Progenitor cell of endocrine pancreas (in vitro differentiated cells): ENCODE measurements at regions not wholly inside any gene's neighbourhood (a gene's known extent, or its start where the extent isn't known, plus 50 kb on each side); places are given as distances from the start of the nearest gene placed in this dataset.

Experiments used
- DNase-seq: peaks from one replicate; pipeline ENCODE4 v3.0.0; 2021; ENCODE audit warnings: low spot score; ENCODE audit not compliant: unreplicated experiment
- H3K27ac Mint-ChIP-seq: 2 replicates; pipeline ENCODE4 v1.8.0; 2021; ENCODE audit warnings: mild to moderate bottlenecking, moderate library complexity, mixed read lengths
- H3K27me3 Mint-ChIP-seq: 2 replicates; pipeline ENCODE4 v1.8.0; 2021; ENCODE audit warnings: mixed read lengths
- H3K36me3 Mint-ChIP-seq: 2 replicates; pipeline ENCODE4 v1.8.0; 2022; ENCODE audit warnings: mixed read lengths; ENCODE audit not compliant: insufficient read depth
- H3K4me1 Mint-ChIP-seq: 2 replicates; pipeline ENCODE4 v1.8.0; 2021; ENCODE audit warnings: low read depth, mixed read lengths
- H3K4me3 Mint-ChIP-seq: 2 replicates; pipeline ENCODE4 v1.8.0; 2021; ENCODE audit warnings: low read depth, mild to moderate bottlenecking, moderate library complexity, mixed read lengths
- H3K9me3 Mint-ChIP-seq: 2 replicates; pipeline ENCODE4 v1.8.0; 2021; ENCODE audit warnings: low read depth, mixed read lengths
- CTCF ChIP-seq: fragments of 200-600 bp; sonication (generic); IDR thresholded peaks from one replicate; pipeline ENCODE4 v1.5.0; 2021; ENCODE audit warnings: antibody characterized with exemption, mild to moderate bottlenecking; ENCODE audit not compliant: unreplicated experiment

DNA sequence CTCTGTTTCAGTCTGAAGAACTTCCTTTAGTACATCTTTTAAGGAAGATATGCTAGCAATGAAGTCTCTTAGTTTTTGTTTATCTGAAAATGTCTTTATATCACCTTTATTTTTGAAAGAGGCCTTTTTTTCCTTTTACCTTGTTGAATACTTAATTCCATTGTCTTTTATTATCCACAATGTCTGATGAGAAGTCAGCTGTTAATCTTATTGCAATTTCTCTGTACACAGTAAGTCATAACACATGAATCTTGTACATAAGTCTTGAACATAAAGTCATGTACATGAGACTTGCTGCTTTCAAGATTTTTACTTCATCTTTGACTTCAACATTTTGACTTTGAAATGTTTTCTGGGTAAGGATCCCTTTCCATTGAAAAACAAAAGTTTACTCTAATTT, 424.3 kb upstream of the ATP10A start:
- Mint-ChIP-seq H3K27me3 (no peaks in the 10 kb centered on the region), H3K4me3 (no peak overlapping the region), H3K9me3 (peaks cover 8% of the 10 kb centered on the region), H3K36me3 (no peaks in the 10 kb centered on the region), H3K27ac (no peak overlapping the region), H3K4me1 (no peaks in the 10 kb centered on the region)
- DNase-seq = no peak
- no peak for TF ChIP-seq CTCF

GRCh38 chr15:26280281-26280680, 417.2 kb upstream of the ATP10A start:
- Mint-ChIP-seq H3K4me3 (no peak overlapping the region), H3K27me3 (no peaks in the 10 kb centered on the region), H3K36me3 (no peaks in the 10 kb centered on the region), H3K9me3 (no peaks in the 10 kb centered on the region), H3K4me1 (no peaks in the 10 kb centered on the region), H3K27ac (no peak overlapping the region)
- no peak for DNase-seq
- no peak for TF ChIP-seq CTCF

- H3K4me1 Mint-ChIP-seq = no peaks in the 10 kb centered on the region
- no peaks in the 10 kb centered on the region for H3K36me3 Mint-ChIP-seq
- peaks cover 15% of the 10 kb centered on the region for H3K27me3 Mint-ChIP-seq
- H3K27ac Mint-ChIP-seq = no peak overlapping the region
- no peaks in the 10 kb centered on the region for H3K9me3 Mint-ChIP-seq
- no peak for TF ChIP-seq CTCF
- no peak for DNase-seq
- H3K4me3 Mint-ChIP-seq = no peak overlapping the region
These were observed 398.8 kb upstream of the ATP10A start for GRCh38 chr15:26261966-26262365.

- no peak for DNase-seq
- peaks cover 15% of the 10 kb centered on the region for H3K27me3 Mint-ChIP-seq
- no peaks in the 10 kb centered on the region for H3K4me1 Mint-ChIP-seq
- no peak for TF ChIP-seq CTCF
- no peaks in the 10 kb centered on the region for H3K9me3 Mint-ChIP-seq
- H3K27ac Mint-ChIP-seq = no peak overlapping the region
- H3K36me3 Mint-ChIP-seq = no peaks in the 10 kb centered on the region
- H3K4me3 Mint-ChIP-seq = no peak overlapping the region
These were observed 398.3 kb upstream of the ATP10A start for GRCh38 chr15:26261413-26261812.

DNA sequence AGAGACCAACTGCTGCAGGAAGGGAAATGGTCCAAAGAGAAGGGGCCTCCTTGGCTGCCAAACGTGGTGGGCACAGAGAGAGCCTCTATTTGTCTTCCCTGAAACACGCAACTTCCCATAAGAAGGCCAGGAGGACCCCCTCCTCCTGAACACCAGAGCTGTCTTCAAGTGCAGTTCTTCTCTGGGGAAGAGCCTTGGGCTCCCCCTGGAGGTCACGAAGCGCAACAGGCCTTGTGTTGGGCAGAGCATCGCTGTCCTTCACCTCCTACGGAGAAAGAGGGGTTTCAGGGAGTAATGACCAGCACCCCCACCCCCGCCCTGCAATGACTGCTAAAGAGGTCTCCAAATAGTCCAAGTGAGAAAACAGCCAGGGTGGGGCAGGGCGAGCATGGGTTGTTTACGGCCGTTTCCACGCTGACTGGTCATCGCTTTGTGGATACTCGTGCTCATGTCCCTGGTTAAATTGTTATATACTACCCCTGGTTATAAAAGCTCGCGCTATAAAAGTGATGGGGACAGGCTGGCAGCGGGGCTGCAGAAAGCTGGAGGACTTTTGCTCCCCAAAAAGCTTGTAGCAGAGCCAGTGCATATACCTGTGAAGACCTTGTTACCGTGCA, 397.5 kb upstream of the ATP10A start:
- Mint-ChIP-seq H3K4me1 (no peaks in the 10 kb centered on the region), H3K27ac (no peak overlapping the region), H3K36me3 (no peaks in the 10 kb centered on the region), H3K4me3 (no peak overlapping the region), H3K27me3 (peaks cover 15% of the 10 kb centered on the region), H3K9me3 (no peaks in the 10 kb centered on the region)
- peak; percentile 90 for TF ChIP-seq CTCF
- DNase-seq = no peak
